GM19463 (cell line): ENCODE measurements at regions not wholly inside any gene's neighbourhood (a gene's known extent, or its start where the extent isn't known, plus 50 kb on each side); places are given as distances from the start of the nearest gene placed in this dataset.
"Not testable (repeated sequence)": the region's sequence is repeated elsewhere in the genome, so short reads cannot be mapped to it uniquely, and the experiment has no call there.

Experiments
- ATAC-seq: cut with Tn5 transposase; IDR thresholded peaks from one replicate; pipeline ENCODE4 v1.9.1; 2021; ENCODE audit warnings: mild to moderate bottlenecking, moderate library complexity; ENCODE audit not compliant: unreplicated experiment

DNA sequence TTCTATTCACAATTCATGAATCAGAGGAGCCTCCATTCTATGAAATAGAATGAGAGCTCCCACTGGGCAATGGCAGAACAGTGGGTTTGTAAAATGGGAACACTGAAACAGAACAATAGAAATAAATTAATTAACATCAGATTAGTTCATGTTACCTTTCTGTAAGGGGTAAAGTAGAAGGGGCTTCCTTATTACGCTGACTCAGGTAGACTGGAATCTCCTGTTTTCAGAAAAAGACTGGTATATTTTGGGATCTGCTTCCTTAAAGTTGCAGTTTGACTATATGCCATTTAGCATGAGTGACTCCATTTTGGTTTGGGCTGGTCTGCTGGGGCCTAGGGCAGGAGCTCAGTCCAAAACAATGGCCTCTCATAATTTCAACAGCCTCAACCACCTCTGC lies 52.8 kb upstream of the ZFAND3 start:
- ATAC-seq: no peak

DNA sequence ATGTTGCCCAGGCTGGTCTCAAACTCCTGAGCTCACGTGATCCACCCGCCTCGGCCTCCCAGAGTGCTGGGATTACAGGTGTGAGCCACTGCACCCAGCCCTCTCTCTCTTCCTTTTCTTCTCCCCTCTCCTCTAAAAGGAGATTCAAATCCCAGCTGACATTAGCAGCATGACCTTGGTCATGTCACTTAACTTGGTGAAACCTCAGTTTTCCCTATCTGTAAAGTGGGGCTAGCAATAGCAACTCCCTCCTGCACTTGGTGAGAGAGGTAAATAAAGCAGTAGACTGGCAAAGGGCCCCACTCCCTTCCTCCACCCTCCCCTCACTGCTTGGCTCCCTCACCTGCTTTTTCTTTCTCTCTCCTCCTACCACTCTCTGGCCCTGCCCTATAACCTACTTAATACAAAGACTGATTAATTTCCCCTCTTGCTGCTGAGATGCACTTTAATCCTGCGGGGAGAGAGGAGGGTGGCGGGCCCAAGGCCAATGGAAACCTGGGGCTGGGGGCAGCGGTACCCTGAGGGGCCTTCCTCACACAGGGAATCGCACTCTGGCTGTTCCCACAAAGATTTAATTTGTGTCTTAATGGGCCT lies 54.2 kb upstream of the ZFAND3 start:
- no peak for ATAC-seq

DNA sequence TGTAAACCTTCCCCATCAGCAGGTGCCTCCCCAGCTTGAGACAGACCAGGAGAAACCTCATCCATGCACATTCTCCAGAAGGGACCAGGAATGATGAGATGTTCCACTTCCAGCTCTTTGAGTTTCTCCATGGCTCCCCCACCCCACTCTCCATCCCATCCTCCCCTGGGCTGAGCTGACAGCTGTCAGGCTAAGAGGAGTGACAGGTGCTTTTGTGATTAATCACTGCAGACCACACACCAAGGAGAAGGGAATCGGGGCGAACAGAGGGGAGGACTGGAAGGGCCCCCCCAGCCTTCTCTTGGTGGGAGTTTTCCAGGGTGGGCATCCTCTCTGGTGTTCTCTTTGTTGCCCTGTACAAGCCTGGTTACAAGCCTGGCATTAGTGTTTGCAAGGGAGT lies 56.1 kb upstream of the ZFAND3 start:
- ATAC-seq: no peak

DNA sequence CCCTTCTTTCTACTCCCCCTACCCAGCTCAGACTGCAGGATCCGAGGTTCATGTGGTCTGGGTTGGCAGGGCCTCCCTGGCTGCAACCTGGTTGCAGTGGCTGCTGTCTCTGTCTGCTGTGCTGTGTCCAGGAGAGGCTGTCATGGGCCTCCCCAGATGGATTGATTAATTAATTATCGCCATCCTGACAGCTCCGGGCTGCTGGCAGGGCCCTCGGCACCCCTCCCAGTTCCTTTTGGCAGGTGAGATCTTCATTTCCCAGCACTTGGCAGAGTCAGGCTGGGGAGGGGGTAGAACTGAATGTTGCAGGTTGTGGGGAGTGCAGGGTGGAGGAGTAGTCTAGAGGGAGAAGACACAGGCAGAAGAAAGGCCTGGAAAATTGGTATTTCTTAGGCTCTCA lies 56.7 kb upstream of the ZFAND3 start:
- ATAC-seq: no peak

- peak; percentile 72 for ATAC-seq
Measured at GRCh38 chr6:37761554-37762271, 57.8 kb upstream of the ZFAND3 start.

DNA sequence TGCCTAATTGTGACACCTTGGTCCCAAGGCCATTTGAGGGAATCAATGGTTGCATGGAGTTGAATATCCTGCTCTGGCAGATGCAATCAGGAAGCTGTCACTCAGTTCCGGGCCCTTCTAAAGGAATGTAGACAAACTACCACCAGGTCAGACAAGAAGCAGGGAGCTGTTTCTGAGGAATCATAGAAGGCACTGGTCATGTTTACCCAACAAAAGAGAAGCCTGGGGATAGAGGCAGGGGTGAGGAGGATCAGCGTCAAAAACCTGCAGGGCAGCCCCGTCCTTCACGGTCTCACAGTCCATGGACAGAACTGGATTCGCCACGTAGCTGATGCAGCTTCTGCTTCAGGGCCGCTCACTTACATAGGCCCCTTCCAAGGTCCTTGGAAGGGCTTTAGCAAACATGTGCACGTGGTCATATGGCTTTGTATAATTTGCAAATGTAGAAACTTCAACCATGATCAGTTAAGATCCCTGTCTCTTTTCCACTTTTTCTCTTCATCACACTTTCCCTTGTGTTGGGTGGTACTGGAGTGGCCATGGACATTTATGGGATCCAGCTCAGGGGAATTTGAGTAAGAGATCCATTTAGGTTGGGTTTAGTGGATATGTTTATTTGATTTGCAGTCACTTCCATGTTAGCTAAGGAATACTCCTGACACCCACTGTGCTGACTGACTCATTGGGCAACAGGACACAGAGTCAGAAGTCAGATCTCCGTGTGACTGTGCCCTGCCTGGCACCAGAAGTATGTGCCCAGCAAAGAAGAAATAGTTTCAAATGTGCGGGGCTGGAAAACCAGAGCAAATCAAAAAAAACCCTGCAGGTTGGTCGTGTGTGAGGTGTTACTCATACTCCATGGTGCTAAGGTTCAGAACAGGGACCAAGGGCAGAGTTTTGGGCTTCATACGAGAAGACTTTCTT lies 60.0 kb upstream of the ZFAND3 start:
- no peak for ATAC-seq

DNA sequence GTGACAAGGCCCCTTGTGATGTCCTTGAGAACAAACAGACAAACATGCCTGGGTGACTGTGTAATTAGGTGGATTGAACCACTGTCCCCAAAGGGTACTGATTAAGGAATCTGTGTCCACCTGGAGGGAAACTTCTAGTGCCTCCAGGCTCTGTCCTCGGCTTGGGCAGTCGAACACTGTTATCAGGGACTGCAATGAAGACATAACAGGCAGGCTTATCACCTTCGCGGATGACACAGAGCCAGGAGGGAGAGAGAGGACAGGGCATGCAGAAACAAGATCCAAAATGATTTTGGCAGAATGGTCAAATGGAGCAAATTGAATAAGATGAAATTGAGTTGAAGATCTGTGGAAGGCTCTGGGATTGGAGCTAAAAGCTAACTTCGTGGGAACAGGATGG lies 60.9 kb upstream of the ZFAND3 start:
- no peak for ATAC-seq

GRCh38 chr6:37758234-37758633 lies 60.6 kb upstream of the MDGA1 start:
- ATAC-seq: no peak

GRCh38 chr6:37757381-37757780 lies 59.7 kb upstream of the MDGA1 start:
- no peak for ATAC-seq

DNA sequence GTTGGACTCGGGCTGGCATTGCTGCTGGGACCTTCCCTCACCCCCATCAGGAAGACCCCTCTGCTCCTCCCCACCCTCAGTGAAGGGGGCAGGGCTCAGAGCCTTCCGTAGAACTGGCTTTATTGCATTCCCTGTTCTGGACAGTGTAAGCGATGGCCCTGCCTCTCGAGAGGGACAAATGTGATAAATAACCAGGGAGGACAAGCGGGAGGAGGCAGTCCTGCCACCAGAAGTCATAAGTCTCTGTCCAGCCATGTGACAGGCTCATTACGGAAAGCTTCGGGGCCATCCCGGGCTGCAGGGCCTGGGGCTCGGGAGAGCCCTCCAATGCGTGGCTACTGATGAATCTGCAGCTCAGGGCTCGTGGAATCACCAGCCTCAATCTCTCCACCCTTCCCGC lies 58.5 kb upstream of the MDGA1 start:
- ATAC-seq: no peak

DNA sequence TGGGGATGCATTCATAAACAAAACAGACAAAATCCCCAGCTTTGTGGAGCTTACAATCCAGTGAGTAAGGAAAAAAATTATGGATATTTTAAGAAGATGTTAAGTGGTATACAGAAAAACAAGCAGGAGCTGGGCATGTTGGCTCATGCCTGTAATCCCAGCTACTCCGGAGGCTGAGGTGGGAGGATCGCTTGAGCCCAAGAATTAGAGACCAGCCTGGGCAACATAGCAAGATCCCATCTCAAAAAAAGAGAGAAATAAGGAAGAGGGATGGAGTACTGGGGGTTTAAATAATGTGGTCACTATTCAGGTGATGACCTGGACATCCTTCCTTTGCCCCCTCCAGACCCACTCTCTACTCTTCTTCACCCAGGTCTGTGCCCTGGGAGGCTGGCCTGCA lies 55.0 kb upstream of the MDGA1 start:
- ATAC-seq: no peak

- ATAC-seq: not testable (repeated sequence)
Measured at GRCh38 chr6:37749367-37749766, 51.7 kb upstream of the MDGA1 start.

DNA sequence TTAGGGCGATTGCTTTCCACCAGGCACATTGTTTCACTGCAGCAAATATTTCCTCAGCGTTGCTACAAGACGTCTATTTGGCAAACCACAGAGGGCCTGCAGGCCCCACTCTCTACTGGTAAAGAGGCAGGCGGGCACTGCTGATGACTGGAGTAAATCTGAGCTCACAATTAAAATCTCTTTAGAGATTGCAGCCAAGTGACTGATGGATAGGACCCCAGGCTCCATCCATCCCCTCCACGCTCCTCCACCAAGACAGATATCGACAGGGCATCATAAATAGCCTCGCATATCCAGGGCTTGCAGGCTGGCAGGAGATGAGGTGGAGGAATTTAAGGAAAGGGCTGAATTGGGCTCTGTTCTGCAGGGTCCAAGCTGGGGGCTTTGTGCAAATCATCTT lies 50.4 kb upstream of the MDGA1 start:
- ATAC-seq: no peak
